Left colon (tissue), 2 donors: ENCODE measurements at regions not wholly inside any gene's neighbourhood (a gene's known extent, or its start where the extent isn't known, plus 50 kb on each side); places are given as distances from the start of the nearest gene placed in this dataset.

Source experiments
- ATAC-seq: fragments of 200-7000 bp; cut with Tn5 transposase; one replicate; pipeline ENCODE4 v1.9.1; 2020; ENCODE audit warnings: mild to moderate bottlenecking, moderate library complexity
- DNase-seq, 2 donors: peaks; one replicate each; pipeline ENCODE4 v3.0.0-alpha.2; 2020
- intact Hi-C, 2 donors: fragments of 100-400 bp; cut with DNase I in 1 of 2; cut with micrococcal nuclease in 1 of 2; formaldehyde crosslinking; loops; one replicate each; pipeline versions ENCODE4 v1.11.2 to v1.14.0; 2022; cut with DNase I, micrococcal nuclease
- donor health status: DM: no; HTN: no; CAD: no.
- donor health status: DM: yes; HTN: yes; CAD: no.

DNA sequence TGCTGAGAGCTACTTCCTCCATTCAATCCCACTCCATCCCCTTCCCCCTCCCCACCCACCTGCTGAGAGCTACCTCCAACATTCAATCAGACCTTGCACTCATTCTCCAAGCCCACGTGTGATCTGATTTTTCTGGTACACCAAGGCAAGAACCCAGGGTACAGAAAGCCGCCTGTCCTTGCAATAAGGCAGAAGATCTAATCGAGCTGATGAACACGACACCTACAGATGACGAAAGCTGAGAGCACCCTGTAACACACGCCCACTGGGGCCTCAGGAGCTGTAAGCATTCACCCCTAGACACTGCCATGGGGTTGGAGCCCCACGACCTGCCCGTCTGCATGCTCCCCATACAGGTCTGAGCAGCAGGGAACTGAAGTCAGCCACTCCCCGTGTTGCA lies 58.3 kb downstream of the TRIML1 start:
- DNase-seq (no peak), ATAC-seq (no peak)
- intact Hi-C loops, result no loop called here

GRCh38 chr4:188198982-188199792 lies 59.9 kb downstream of the TRIML1 start:
- intact Hi-C loops, result no loop called here
- DNase-seq, result no peak

GRCh38 chr4:188201851-188202250 lies 62.6 kb downstream of the TRIML1 start:
- DNase-seq (no peak), ATAC-seq (no peak)
- intact Hi-C loops, result no loop called here

More at GRCh38 chr4:188198982-188199792, 59.9 kb downstream of the TRIML1 start:
- ATAC-seq, result no peak

DNA sequence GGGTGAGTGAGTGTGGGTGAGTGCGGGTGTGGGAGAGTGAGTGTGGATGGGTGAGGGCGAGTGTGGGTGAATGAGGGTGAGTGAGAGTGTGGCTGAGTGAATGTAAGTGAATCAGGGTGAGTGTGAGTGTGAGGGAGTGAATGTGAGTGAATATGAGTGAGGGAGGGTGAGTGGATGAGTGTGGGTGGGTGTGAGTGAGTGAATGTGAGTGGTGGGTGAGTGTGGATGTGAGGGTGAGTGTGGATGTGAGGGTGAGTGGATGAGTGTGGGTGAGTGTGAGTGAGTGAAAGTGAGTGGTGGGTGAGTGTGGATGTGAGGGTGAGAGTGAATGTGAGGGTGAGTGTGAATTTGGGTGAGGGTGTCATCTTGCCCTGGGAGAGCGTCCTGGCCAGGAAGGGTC lies 67.5 kb downstream of the TRIML1 start:
- intact Hi-C loops, result no loop called here
- DNase-seq (no peak), ATAC-seq (no peak)

DNA sequence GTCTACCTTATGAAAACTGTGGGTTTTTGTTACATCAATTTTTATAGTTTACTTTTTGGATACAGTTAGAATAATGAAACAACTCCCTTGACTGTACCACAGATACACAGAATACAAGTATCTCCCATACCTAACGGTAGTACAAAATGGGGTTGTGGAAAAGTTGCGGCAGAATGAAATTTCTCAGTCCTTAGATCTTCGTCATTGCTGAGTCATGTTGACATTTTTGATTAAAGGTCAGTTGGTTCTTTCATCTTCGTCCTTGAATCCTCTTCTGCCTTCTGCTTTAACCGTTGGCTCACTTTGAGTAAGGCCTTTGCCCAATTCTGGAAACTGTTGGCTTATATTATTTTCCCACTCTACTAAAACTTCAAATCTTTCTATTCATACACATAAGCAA lies 75.6 kb downstream of the TRIML1 start:
- no peak for ATAC-seq
- no peak for DNase-seq
- intact Hi-C loops, result no loop called here

- ATAC-seq, result no peak
- intact Hi-C loops, result no loop called here
- no peak for DNase-seq
Observed at GRCh38 chr4:188218392-188218791, 79.2 kb downstream of the TRIML1 start.

GRCh38 chr4:188220006-188220405 lies 80.8 kb downstream of the TRIML1 start:
- intact Hi-C loops, result no loop called here
- ATAC-seq, result no peak
- DNase-seq, result no peak

DNA sequence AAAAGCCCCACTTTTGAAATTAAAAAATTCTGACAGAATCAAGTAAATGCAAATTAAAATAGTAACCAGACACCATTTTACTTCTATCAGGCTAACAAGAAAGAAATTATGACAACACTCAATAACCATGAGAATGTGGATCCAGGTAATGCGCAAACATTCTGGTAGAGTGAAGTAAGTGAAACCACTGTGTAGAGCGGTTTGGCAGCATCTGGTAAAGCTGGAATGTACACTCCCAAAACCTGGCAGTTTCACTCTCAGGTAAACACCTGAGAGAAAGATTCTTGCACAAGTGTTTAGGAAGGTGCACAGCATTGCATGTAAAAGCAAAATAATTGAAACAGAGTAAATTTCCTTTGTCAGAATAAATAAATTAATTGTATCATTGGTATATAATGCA lies 81.8 kb downstream of the TRIML1 start:
- intact Hi-C loops, result no loop called here
- ATAC-seq (no peak), DNase-seq (no peak)

DNA sequence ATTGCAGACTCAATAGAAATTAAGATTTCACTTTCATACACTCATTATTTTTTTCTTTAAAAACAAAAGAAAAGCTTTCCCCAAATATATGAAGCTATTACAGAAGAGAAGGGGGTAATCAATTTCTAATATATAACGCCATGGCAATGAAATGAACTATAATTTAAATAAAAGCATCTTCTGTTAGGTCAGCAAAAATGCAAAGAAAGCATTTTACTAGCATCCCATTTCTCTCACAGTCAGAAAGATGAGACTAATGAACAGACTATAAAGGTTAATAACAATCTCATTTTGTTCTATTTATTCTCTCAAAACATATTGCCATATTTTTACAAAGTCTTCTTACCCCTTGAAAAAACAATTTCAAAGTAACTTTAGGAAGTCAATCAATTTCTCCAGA lies 89.0 kb downstream of the TRIML1 start:
- intact Hi-C loops, result no loop called here
- DNase-seq (no peak), ATAC-seq (no peak)

- ATAC-seq (no peak), DNase-seq (no peak)
- intact Hi-C loops, result no loop called here
Observed at GRCh38 chr4:188232428-188232827, 93.2 kb downstream of the TRIML1 start.

GRCh38 chr4:188242041-188242440 lies 102.8 kb downstream of the TRIML1 start:
- DNase-seq (no peak), ATAC-seq (no peak)
- intact Hi-C loops, result no loop called here

DNA sequence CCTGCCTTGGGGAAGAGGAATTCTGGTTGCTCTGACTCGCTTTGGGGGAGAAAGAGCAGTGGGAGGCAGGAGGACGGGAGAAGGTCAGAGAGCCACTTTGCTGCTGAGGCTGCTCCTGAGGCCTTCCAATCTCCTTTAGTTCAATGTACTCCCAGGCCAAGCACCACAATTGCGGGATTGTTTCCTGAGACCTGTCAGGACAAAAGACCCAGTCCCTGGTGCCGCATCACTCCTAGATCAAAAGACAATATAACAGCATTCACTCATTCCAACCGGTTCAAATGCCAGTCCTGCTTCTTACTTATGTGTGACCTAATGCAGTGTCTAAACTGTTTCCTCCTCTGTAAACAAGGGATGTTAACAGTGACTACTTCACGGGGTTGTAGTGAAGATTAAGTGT lies 106.4 kb downstream of the TRIML1 start:
- DNase-seq, result no peak
- ATAC-seq, result no peak
- intact Hi-C loops, result no loop called here

- DNase-seq, result no peak
- intact Hi-C loops, result no loop called here
- no peak for ATAC-seq
Observed at GRCh38 chr4:188246488-188246887, 107.2 kb downstream of the TRIML1 start.

- ATAC-seq (no peak), DNase-seq (no peak)
- intact Hi-C loops, result no loop called here
Observed at GRCh38 chr4:188254211-188254610, 115.0 kb downstream of the TRIML1 start.

DNA sequence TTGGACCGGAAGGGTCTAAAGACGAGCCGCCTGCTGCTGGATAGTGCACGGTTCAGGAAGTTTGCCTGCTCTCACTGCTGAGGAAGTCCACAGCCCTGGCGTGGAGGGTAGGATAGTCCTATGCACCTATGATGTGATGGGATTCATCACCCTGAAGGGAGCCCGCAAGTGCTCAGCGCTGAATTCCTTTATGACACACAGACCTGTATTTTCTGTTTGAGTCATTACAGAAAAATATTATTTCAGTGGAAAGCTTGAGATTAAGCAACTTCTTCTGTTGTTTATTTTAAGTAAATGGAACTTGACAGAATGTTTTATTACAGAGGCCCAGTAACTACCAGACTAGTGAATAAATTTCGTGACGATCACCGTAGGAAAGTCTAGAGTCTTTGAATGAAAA lies 123.2 kb downstream of the TRIML1 start:
- intact Hi-C loops, result no loop called here
- DNase-seq (no peak), ATAC-seq (no peak)

DNA sequence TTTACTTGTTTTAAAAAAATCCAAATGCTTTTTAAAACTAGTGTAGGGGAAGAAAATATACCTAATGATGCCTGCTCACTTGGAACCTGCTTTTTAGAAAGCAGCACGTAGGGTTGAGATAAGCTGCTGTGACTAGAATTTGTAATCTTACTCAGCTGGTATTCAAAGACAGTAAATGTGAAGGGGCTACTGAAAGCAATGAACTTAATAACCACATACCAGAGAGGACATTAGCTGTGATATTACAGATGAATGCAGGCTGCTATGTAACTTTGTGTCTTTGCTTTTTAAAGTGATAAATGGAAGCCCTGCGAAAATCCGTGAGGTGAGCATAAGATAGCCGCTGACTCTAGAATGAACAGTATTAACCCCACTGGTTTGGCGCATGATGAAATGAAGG lies 124.1 kb downstream of the TRIML1 start:
- no peak for ATAC-seq
- DNase-seq, result no peak
- intact Hi-C loops, result no loop called here

GRCh38 chr4:188266386-188266785 lies 127.1 kb downstream of the TRIML1 start:
- no peak for ATAC-seq
- no peak for DNase-seq
- intact Hi-C loops, result no loop called here

- ATAC-seq (no peak), DNase-seq (no peak)
- intact Hi-C loops, result no loop called here
Observed at GRCh38 chr4:188268131-188268908, 129.1 kb downstream of the TRIML1 start.

GRCh38 chr4:188270273-188271069 lies 131.2 kb downstream of the TRIML1 start:
- intact Hi-C loops, result no loop called here
- ATAC-seq, result no peak
- no peak for DNase-seq

- ATAC-seq (no peak), DNase-seq (no peak)
- intact Hi-C loops, result no loop called here
Observed at GRCh38 chr4:188275686-188276085, 136.4 kb downstream of the TRIML1 start.
